ENCODE measurements at regions not wholly inside any gene's neighbourhood (a gene's known extent, or its start where the extent isn't known, plus 50 kb on each side); places are given as distances from the start of the nearest gene placed in this dataset.

DNA sequence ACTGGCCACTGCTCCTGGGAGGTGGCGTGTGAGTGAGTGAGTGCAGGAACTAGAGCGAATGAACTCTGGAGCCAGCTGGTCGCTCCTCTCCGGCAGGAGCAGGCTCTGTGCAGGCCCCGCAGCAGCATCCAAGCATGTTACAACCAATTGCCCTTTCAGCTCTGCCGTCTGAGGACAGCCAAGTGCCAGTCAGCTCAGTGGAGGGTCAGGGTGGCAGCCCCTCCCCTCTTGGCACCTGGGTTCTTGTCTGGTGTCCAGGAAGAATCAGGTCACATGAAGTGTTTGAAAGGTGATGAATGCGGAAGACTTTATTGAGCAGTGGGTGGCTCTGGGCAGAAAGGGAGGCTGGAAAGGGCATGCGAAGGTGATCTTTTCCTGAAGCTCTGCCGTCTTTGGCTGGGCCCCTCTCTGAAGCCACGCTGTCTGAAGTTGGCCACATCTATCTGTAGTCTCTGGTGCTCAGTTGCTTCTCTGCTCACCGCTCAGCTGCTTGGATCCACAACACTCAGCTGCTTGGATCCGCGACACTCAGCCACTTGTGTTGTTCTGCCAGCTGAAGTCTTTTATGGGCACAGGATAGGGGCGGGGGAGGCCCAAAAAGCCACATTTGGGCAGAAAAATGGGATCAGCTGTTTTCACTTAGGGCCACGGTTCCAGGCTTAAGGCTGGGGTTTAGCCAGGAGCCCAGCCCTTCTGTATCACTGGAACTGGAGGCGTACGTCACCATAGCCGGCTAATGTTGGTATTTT is 139.8 kb downstream of the ADSS2 start:
- H3K27ac ChIP-seq (replicated peaks): no peak overlapping the region
- TF ChIP-seq, protein P1, sequence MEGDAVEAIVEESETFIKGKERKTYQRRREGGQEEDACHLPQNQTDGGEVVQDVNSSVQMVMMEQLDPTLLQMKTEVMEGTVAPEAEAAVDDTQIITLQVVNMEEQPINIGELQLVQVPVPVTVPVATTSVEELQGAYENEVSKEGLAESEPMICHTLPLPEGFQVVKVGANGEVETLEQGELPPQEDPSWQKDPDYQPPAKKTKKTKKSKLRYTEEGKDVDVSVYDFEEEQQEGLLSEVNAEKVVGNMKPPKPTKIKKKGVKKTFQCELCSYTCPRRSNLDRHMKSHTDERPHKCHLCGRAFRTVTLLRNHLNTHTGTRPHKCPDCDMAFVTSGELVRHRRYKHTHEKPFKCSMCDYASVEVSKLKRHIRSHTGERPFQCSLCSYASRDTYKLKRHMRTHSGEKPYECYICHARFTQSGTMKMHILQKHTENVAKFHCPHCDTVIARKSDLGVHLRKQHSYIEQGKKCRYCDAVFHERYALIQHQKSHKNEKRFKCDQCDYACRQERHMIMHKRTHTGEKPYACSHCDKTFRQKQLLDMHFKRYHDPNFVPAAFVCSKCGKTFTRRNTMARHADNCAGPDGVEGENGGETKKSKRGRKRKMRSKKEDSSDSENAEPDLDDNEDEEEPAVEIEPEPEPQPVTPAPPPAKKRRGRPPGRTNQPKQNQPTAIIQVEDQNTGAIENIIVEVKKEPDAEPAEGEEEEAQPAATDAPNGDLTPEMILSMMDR (IDR thresholded peaks at IDR 0.05; ENCODE audit: insufficient read depth, low read length): no peak
- no peak for TF ChIP-seq SPI1 (IDR thresholded peaks at IDR 0.05; ENCODE audit: borderline replicate concordance, low read depth)
- TF ChIP-seq POLR2AphosphoS5 (IDR thresholded peaks at IDR 0.05; ENCODE audit: low read depth): no peak
- no peak for TF ChIP-seq GABPA (IDR thresholded peaks at IDR 0.05; ENCODE audit: low read depth)
- H3K4me3 ChIP-seq (replicated peaks; ENCODE audit: insufficient read depth, low read length): no peak overlapping the region
- no peaks in the 10 kb centered on the region for H3K27me3 ChIP-seq (ENCODE audit: insufficient read depth, poor library complexity, severe bottlenecking)
- no peak for DNase-seq (ENCODE audit: low read depth in 1 of 2, low spot score in 1 of 2)

DNA sequence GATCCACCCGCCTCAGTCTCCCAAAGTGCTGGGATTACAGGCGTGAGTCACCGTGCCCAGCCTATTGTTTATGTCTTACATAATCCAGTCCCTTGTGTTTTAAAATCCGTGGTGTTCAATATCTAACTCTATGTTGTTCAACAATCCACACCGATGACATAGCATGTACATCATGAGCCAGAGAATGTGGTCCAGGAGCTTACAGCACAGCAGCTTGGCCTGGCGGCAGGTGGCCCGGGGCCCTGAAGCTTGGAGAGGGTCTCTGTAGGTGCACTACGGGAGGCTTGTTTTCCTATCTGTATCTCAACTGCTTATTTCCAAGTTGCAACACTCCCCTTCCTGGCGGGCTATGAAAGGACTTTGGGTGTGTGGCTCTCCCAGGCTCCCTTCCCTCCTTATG is 138.4 kb downstream of the ADSS2 start:
- TF ChIP-seq GABPA (IDR thresholded peaks at IDR 0.05; ENCODE audit: low read depth): no peak
- TF ChIP-seq POLR2AphosphoS5 (IDR thresholded peaks at IDR 0.05; ENCODE audit: low read depth): no peak
- TF ChIP-seq, protein P2, sequence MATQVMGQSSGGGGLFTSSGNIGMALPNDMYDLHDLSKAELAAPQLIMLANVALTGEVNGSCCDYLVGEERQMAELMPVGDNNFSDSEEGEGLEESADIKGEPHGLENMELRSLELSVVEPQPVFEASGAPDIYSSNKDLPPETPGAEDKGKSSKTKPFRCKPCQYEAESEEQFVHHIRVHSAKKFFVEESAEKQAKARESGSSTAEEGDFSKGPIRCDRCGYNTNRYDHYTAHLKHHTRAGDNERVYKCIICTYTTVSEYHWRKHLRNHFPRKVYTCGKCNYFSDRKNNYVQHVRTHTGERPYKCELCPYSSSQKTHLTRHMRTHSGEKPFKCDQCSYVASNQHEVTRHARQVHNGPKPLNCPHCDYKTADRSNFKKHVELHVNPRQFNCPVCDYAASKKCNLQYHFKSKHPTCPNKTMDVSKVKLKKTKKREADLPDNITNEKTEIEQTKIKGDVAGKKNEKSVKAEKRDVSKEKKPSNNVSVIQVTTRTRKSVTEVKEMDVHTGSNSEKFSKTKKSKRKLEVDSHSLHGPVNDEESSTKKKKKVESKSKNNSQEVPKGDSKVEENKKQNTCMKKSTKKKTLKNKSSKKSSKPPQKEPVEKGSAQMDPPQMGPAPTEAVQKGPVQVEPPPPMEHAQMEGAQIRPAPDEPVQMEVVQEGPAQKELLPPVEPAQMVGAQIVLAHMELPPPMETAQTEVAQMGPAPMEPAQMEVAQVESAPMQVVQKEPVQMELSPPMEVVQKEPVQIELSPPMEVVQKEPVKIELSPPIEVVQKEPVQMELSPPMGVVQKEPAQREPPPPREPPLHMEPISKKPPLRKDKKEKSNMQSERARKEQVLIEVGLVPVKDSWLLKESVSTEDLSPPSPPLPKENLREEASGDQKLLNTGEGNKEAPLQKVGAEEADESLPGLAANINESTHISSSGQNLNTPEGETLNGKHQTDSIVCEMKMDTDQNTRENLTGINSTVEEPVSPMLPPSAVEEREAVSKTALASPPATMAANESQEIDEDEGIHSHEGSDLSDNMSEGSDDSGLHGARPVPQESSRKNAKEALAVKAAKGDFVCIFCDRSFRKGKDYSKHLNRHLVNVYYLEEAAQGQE (IDR thresholded peaks at IDR 0.05; ENCODE audit: insufficient replicate concordance, low read depth): no peak
- TF ChIP-seq, protein P1 (IDR thresholded peaks at IDR 0.05; ENCODE audit: insufficient read depth, low read length): no peak
- no peak for TF ChIP-seq SPI1 (IDR thresholded peaks at IDR 0.05; ENCODE audit: borderline replicate concordance, low read depth)
- no peak overlapping the region for H3K27ac ChIP-seq (replicated peaks)
- H3K27me3 ChIP-seq (ENCODE audit: insufficient read depth, poor library complexity, severe bottlenecking): no peaks in the 10 kb centered on the region
- DNase-seq (ENCODE audit: low read depth in 1 of 2, low spot score in 1 of 2): no peak
- H3K4me3 ChIP-seq (replicated peaks; ENCODE audit: insufficient read depth, low read length): no peak overlapping the region

DNA sequence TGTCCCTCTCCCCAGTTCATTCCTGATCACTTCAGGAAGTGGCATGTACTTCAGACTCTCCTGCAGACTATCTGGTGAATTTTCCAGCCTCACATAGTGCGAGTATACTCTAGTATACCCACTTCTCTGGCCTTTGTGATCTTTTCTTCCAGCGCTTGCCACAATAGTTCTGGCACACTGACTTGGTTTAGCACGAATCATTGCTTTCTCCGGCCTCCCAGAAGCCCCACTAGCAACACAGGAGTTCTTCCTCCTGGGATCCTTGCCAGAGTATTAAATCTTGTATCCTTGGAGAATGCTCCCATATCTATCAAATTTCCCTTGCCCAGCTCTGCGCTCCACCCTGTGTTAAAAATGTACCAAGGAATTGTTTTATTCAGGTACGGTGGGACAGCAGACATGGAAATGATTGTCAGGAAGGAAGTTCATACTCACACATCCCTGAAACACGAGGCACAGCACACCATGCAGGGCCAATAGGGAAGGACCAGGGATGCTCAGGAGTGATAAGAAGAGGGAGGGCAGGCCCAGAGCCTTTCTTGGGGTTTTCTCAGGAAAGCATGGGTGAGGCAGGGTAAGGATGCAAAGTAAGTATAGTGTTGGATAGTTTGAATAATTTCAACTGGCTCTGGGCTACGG is 136.7 kb downstream of the ADSS2 start:
- Histone ChIP-seq H3K27me3 (ENCODE audit: insufficient read depth, poor library complexity, severe bottlenecking) (no peaks in the 10 kb centered on the region), H3K4me3 (replicated peaks; ENCODE audit: insufficient read depth, low read length) (no peak overlapping the region), H3K27ac (replicated peaks) (no peak overlapping the region)
- TF ChIP-seq, protein P1 (IDR thresholded peaks at IDR 0.05; ENCODE audit: insufficient read depth, low read length): no peak
- TF ChIP-seq SPI1 (IDR thresholded peaks at IDR 0.05; ENCODE audit: borderline replicate concordance, low read depth) (no peak), GABPA (IDR thresholded peaks at IDR 0.05; ENCODE audit: low read depth) (no peak), POLR2AphosphoS5 (IDR thresholded peaks at IDR 0.05; ENCODE audit: low read depth) (no peak)
- TF ChIP-seq, protein P2 (IDR thresholded peaks at IDR 0.05; ENCODE audit: insufficient replicate concordance, low read depth): no peak
- no peak for DNase-seq (ENCODE audit: low read depth in 1 of 2, low spot score in 1 of 2)
